GM10266 (cell line): ENCODE measurements at regions not wholly inside any gene's neighbourhood (a gene's known extent, or its start where the extent isn't known, plus 50 kb on each side); places are given as distances from the start of the nearest gene placed in this dataset.

Experiments
- DNase-seq: peaks from one replicate; pipeline ENCODE4 v3.0.0; 2012; ENCODE audit errors: extremely low spot score
- TF ChIP-seq, protein P1 (sequence below): IDR thresholded peaks from 2 replicates; pipeline ENCODE4 v1.5.1; 2012; ENCODE audit warnings: mild to moderate bottlenecking, low read depth; ENCODE audit not compliant: control insufficient read depth, insufficient read depth; ENCODE audit errors: missing control alignments

- TF ChIP-seq, protein P1, sequence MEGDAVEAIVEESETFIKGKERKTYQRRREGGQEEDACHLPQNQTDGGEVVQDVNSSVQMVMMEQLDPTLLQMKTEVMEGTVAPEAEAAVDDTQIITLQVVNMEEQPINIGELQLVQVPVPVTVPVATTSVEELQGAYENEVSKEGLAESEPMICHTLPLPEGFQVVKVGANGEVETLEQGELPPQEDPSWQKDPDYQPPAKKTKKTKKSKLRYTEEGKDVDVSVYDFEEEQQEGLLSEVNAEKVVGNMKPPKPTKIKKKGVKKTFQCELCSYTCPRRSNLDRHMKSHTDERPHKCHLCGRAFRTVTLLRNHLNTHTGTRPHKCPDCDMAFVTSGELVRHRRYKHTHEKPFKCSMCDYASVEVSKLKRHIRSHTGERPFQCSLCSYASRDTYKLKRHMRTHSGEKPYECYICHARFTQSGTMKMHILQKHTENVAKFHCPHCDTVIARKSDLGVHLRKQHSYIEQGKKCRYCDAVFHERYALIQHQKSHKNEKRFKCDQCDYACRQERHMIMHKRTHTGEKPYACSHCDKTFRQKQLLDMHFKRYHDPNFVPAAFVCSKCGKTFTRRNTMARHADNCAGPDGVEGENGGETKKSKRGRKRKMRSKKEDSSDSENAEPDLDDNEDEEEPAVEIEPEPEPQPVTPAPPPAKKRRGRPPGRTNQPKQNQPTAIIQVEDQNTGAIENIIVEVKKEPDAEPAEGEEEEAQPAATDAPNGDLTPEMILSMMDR, result no peak
- DNase-seq, result no peak
Measured at GRCh38 chr6:16953905-16954304, 147.9 kb upstream of the STMND1 start.

- TF ChIP-seq, protein P1, result no peak
- DNase-seq, result no peak
Measured at GRCh38 chr6:16953446-16953845, 148.4 kb upstream of the STMND1 start.

GRCh38 chr6:16950825-16951495 is 150.9 kb upstream of the STMND1 start:
- no peak for DNase-seq
- TF ChIP-seq, protein P1, result no peak

GRCh38 chr6:16950302-16950701 is 151.5 kb upstream of the STMND1 start:
- DNase-seq, result no peak
- TF ChIP-seq, protein P1, result no peak

GRCh38 chr6:16949716-16950115 is 152.1 kb upstream of the STMND1 start:
- no peak for DNase-seq
- TF ChIP-seq, protein P1, result no peak

GRCh38 chr6:16948396-16948795 is 153.5 kb upstream of the STMND1 start:
- TF ChIP-seq, protein P1, result no peak

GRCh38 chr6:16947375-16948015 is 154.4 kb upstream of the STMND1 start:
- DNase-seq, result no peak
- TF ChIP-seq, protein P1, result no peak

More at GRCh38 chr6:16948396-16948795, 153.5 kb upstream of the STMND1 start:
- no peak for DNase-seq
